Mesothelial cell of epicardium (in vitro differentiated cells): ENCODE measurements at regions not wholly inside any gene's neighbourhood (a gene's known extent, or its start where the extent isn't known, plus 50 kb on each side); places are given as distances from the start of the nearest gene placed in this dataset.

Experiments
- DNase-seq, 2 experiments: peaks; one replicate each; pipeline ENCODE4 v3.0.0; 2021; ENCODE audit warnings: low spot score in 2 of 2; ENCODE audit not compliant: unreplicated experiment in 2 of 2
- H3K27ac Mint-ChIP-seq: 2 replicates; pipeline ENCODE4 v1.8.0; 2021; ENCODE audit warnings: mixed read lengths
- H3K27me3 Mint-ChIP-seq: 2 replicates; pipeline ENCODE4 v1.8.0; 2021; ENCODE audit warnings: low read depth, mixed read lengths
- H3K36me3 Mint-ChIP-seq: 2 replicates; pipeline ENCODE4 v1.8.0; 2021; ENCODE audit warnings: mixed read lengths
- H3K4me1 Mint-ChIP-seq: 2 replicates; pipeline ENCODE4 v1.8.0; 2021; ENCODE audit warnings: mixed read lengths
- H3K4me3 Mint-ChIP-seq: 2 replicates; pipeline ENCODE4 v1.8.0; 2021; ENCODE audit warnings: mild to moderate bottlenecking, moderate library complexity, mixed read lengths
- H3K9me3 Mint-ChIP-seq: 2 replicates; pipeline ENCODE4 v1.8.0; 2021; ENCODE audit warnings: mixed read lengths
- CTCF ChIP-seq: fragments of 200-600 bp; sonication (generic); IDR thresholded peaks from one replicate; pipeline ENCODE4 v1.5.0; 2021; ENCODE audit warnings: antibody characterized with exemption; ENCODE audit not compliant: unreplicated experiment

- Mint-ChIP-seq H3K4me1 (no peaks in the 10 kb centered on the region), H3K27ac (no peak overlapping the region), H3K9me3 (peaks cover 71% of the 10 kb centered on the region), H3K36me3 (no peaks in the 10 kb centered on the region), H3K27me3 (no peaks in the 10 kb centered on the region), H3K4me3 (no peak overlapping the region)
- no peak for TF ChIP-seq CTCF
- DNase-seq, result no peak
Observed at GRCh38 chrX:76657499-76657898, 230.0 kb downstream of the MAGEE1 start.
